RWPE2 (cell line): ENCODE measurements at regions not wholly inside any gene's neighbourhood (a gene's known extent, or its start where the extent isn't known, plus 50 kb on each side); places are given as distances from the start of the nearest gene placed in this dataset.

Experiments used
- ATAC-seq: fragments of 200-7000 bp; cut with Tn5 transposase; 3 replicates; pipeline ENCODE4 v1.9.1; 2021; ENCODE audit warnings: low read depth
- DNase-seq: peaks from one replicate; pipeline ENCODE4 v3.0.0-alpha.2; 2020; ENCODE audit warnings: low spot score
- H3K27ac ChIP-seq: fragments of 450-650 bp; 2 replicates; pipeline ENCODE4 v1.5.1; 2017; ENCODE audit warnings: mild to moderate bottlenecking; ENCODE audit not compliant: poor library complexity, severe bottlenecking
- H3K27me3 ChIP-seq: fragments of 250-450 bp; sonication (Bioruptor Pico); 2 replicates; pipeline ENCODE4 v1.5.1; 2021; ENCODE audit warnings: mild to moderate bottlenecking, moderate library complexity; ENCODE audit not compliant: insufficient read depth, poor library complexity, severe bottlenecking
- H3K36me3 ChIP-seq: fragments of 250-450 bp; sonication (Bioruptor Pico); 2 replicates; pipeline ENCODE4 v1.5.1; 2020; ENCODE audit warnings: low read depth, mild to moderate bottlenecking, moderate library complexity
- H3K4me1 ChIP-seq: fragments of 250-450 bp; sonication (Bioruptor Pico); 2 replicates; pipeline ENCODE4 v1.5.1; 2021; ENCODE audit warnings: mild to moderate bottlenecking, moderate library complexity; ENCODE audit not compliant: insufficient read depth, poor library complexity, severe bottlenecking
- H3K4me3 ChIP-seq: fragments of 250-450 bp; sonication (Bioruptor Pico); 2 replicates; pipeline ENCODE4 v1.5.1; 2021; ENCODE audit warnings: mild to moderate bottlenecking, moderate library complexity; ENCODE audit not compliant: severe bottlenecking
- H3K9me3 ChIP-seq: fragments of 250-450 bp; sonication (Bioruptor Pico); 2 replicates; pipeline ENCODE4 v1.5.1; 2021; ENCODE audit warnings: mild to moderate bottlenecking, moderate library complexity; ENCODE audit not compliant: severe bottlenecking
- CTCF ChIP-seq: fragments of 450-650 bp; IDR thresholded peaks from one replicate; pipeline ENCODE4 v1.5.1; 2017; ENCODE audit warnings: mild to moderate bottlenecking, moderate library complexity; ENCODE audit not compliant: poor library complexity, severe bottlenecking

- no peak for TF ChIP-seq CTCF
- Histone ChIP-seq H3K27ac (no peak overlapping the region), H3K4me1 (no peaks in the 10 kb centered on the region), H3K36me3 (no peaks in the 10 kb centered on the region), H3K9me3 (no peaks in the 10 kb centered on the region), H3K27me3 (no peaks in the 10 kb centered on the region), H3K4me3 (no peak overlapping the region)
- no peak for DNase-seq
- no peak for ATAC-seq
Observed at GRCh38 chr2:18125303-18125702, 246.8 kb downstream of the KCNS3 start.

DNA sequence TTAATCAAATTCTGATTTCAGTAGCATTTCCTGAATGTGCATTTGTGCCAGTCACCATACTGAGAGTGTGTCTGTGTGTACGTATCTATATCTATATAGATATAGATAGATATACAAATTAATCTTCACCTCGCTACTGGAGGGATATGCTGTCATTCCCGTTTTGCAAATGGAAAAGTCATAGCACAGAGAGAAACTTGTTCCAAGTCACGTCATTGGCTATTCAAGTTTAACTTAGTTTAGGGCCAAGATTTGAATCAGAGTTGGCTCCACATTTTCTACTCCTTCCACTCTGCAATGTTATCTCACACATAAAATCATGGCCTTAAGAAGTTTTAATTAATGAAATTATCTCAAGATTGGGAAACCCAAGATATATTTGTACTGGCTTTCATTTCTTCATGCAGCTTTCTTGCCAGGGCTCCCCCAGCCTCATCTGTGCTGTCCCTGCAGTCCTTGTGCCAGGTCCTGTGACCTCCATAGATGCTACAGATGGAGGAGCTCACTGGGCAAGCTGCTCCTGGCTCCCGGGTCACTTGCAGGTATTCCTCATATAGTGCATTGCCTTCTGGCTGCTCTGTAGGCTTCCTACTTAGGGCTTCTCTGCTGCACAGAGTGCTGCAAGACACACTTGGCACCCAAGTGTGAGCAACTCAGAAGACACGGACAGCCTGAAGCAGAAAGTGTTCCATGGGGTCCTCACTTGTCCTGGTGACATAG lies 245.8 kb downstream of the KCNS3 start:
- DNase-seq (no peak), ATAC-seq (no peak)
- no peak for TF ChIP-seq CTCF
- Histone ChIP-seq H3K36me3 (no peaks in the 10 kb centered on the region), H3K4me1 (no peaks in the 10 kb centered on the region), H3K27me3 (no peaks in the 10 kb centered on the region), H3K4me3 (no peak overlapping the region), H3K9me3 (no peaks in the 10 kb centered on the region), H3K27ac (no peak overlapping the region)

DNA sequence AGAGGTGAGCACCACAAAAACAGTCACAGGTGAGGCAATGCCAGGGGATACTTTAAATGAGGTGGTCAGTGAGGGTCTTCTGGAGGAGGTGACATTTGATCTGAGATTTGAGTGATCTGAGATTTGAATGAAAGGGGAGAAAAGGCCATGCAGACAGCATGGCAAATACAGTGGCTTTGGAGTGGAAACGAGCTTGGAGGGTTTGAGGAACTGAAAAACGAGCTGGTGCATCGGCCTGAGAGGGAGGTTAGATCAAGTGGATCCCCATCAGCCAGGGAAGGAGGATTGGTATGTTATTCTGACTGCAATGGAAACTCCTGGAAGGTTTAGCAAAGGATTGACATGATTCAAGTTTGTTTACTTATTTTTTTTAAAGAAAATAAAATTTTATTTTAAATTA lies 245.1 kb downstream of the KCNS3 start:
- Histone ChIP-seq H3K4me1 (no peaks in the 10 kb centered on the region), H3K4me3 (no peak overlapping the region), H3K27me3 (no peaks in the 10 kb centered on the region), H3K9me3 (no peaks in the 10 kb centered on the region), H3K27ac (no peak overlapping the region), H3K36me3 (no peaks in the 10 kb centered on the region)
- no peak for DNase-seq
- TF ChIP-seq CTCF: no peak
- ATAC-seq: no peak

GRCh38 chr2:18123211-18123570 lies 244.7 kb downstream of the KCNS3 start:
- Histone ChIP-seq H3K27me3 (no peaks in the 10 kb centered on the region), H3K4me3 (no peak overlapping the region), H3K4me1 (no peaks in the 10 kb centered on the region), H3K36me3 (no peaks in the 10 kb centered on the region), H3K27ac (no peak overlapping the region), H3K9me3 (no peaks in the 10 kb centered on the region)
- no peak for TF ChIP-seq CTCF
- ATAC-seq (no peak), DNase-seq (no peak)

GRCh38 chr2:18122544-18123210 lies 244.2 kb downstream of the KCNS3 start:
- no peak for ATAC-seq
- no peaks in the 10 kb centered on the region for H3K4me1 ChIP-seq
- H3K36me3 ChIP-seq: no peaks in the 10 kb centered on the region
- H3K9me3 ChIP-seq: no peaks in the 10 kb centered on the region
- no peak overlapping the region for H3K27ac ChIP-seq
- H3K27me3 ChIP-seq: no peaks in the 10 kb centered on the region
- no peak overlapping the region for H3K4me3 ChIP-seq
- no peak for TF ChIP-seq CTCF
- no peak for DNase-seq
